ENCODE measurements at regions not wholly inside any gene's neighbourhood (a gene's known extent, or its start where the extent isn't known, plus 50 kb on each side); places are given as distances from the start of the nearest gene placed in this dataset.

DNA sequence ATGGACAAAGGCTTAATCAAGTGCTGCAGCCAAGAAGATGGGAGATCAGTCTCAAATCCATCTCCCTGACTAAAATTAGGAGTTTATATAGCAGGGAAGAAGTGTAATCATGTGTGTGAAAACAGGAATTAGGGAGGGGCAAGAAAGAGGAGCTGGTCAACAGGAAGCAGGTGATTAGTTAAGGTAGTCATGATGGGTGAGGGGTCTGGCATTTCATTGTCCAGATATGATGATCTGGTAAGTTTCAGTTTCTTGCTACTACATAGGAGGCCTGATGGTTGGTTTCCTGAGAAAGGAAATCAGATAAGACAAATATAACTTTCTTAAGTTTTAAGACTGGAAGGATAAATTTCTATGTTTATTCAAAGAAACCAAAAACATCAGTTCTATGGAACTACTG lies 455.6 kb upstream of the GRAMD2B start:
- Histone ChIP-seq H3K79me2 (ENCODE audit: control insufficient read depth, insufficient read depth, low read length) (no peaks in the 10 kb centered on the region), H4K20me1 (replicated peaks; ENCODE audit: control insufficient read depth, extremely low read depth, insufficient read depth, low read length) (no peaks in the 10 kb centered on the region), H3K4me1 (ENCODE audit: control insufficient read depth, extremely low read depth, insufficient read depth, low read length) (no peaks in the 10 kb centered on the region), H3K9me3 (replicated peaks; ENCODE audit: control insufficient read depth, insufficient read depth, low read length) (no peaks in the 10 kb centered on the region), H3K36me3 (ENCODE audit: control insufficient read depth in 2 of 2, extremely low read depth in 1 of 2, insufficient read depth in 2 of 2, low read length in 2 of 2) (no peaks in the 10 kb centered on the region), H3K9me1 (replicated peaks; ENCODE audit: control insufficient read depth, extremely low read depth, insufficient read depth, low read length) (no peaks in the 10 kb centered on the region), H3K27me3 (ENCODE audit: control insufficient read depth in 2 of 2, insufficient read depth in 2 of 2, low read length in 2 of 2) (no peaks in the 10 kb centered on the region), H3K4me3 (replicated peaks in 1 of 3; ENCODE audit: insufficient read depth in 1 of 3, low read depth in 1 of 3, low read length in 3 of 3) (no peak overlapping the region), H3K9ac (replicated peaks; ENCODE audit: extremely low read depth, insufficient read depth, low read length) (no peak overlapping the region), H3K27ac (ENCODE audit: insufficient read depth, low read depth, low read length) (no peak overlapping the region), H3K4me2 (ENCODE audit: insufficient read depth, low read length) (no peak overlapping the region), H2AFZ (ENCODE audit: low read depth, low read length) (no peak overlapping the region)
- dilution Hi-C loops (cut with MboI; ENCODE audit: extremely low pct_ligation_motif_present, low sequenced_read_pairs) = no loop called here
- ChIA-PET CTCF (no interaction called here), POLR2A (no interaction called here)
- intact Hi-C loops (cut with micrococcal nuclease) = no loop called here
- TF ChIP-seq POLR2AphosphoS5 (IDR thresholded peaks at IDR 0.05; ENCODE audit: insufficient read depth, low read depth, low read length) (no peak), GATA2 (IDR thresholded peaks at IDR 0.05; ENCODE audit: insufficient read depth, insufficient read length, low read depth, low read length) (no peak), JUN (IDR thresholded peaks at IDR 0.05; ENCODE audit: borderline replicate concordance, insufficient read depth, insufficient read length, low read depth) (no peak), MYC (IDR thresholded peaks at IDR 0.05; ENCODE audit: low read depth, low read length) (no peak)
- TF ChIP-seq, protein P1, sequence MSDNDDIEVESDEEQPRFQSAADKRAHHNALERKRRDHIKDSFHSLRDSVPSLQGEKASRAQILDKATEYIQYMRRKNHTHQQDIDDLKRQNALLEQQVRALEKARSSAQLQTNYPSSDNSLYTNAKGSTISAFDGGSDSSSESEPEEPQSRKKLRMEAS (IDR thresholded peaks at IDR 0.05; ENCODE audit: insufficient read depth, insufficient read length) = no peak
- FAIRE-seq (no peak), DNase-seq (ENCODE audit: low read depth, low spot score) (peak; percentile 4)
- no TSS peak for BruUV-seq (replicated peaks)

DNA sequence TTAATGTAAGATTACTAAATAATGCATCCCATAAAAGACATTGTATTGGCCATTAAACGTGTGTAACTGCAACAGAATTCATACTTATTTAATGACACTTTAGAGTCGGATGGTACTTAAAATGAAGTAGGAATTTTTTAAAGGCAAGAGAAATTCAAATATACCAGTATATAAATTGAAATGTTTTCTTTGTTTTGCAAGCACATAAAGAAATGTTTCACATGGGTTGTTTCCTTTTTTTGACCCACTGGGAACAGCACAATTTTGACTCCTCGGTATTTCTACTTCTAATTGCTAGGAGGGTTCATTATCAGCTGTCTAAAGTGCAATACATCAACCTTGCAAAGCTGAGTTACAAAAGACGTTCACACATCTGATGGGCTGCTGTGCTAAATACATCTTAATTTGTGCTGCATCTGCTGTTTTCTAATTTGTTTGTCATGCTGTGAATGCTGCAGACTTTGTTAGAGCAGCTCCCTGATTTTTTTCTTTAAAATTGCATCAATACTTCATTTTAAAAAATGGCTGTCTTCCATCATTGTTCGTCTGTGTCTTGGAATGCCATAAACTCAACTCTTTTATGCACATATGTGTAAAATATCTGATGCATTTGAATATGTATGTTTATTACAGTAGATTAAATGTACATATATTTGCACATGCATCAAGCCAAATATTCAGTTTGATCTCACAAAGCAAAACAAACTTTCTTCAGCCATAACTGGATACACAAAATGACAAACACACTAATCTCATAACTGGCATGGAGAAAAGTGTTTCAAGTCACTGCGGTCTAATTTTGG lies 454.0 kb upstream of the GRAMD2B start:
- DNase-seq (ENCODE audit: low read depth, low spot score) = no peak
- Histone ChIP-seq H3K27ac (ENCODE audit: insufficient read depth, low read depth, low read length) (no peak overlapping the region), H3K27me3 (ENCODE audit: control insufficient read depth in 2 of 2, insufficient read depth in 2 of 2, low read length in 2 of 2) (no peaks in the 10 kb centered on the region), H3K4me1 (ENCODE audit: control insufficient read depth, extremely low read depth, insufficient read depth, low read length) (no peaks in the 10 kb centered on the region), H3K9me3 (replicated peaks; ENCODE audit: control insufficient read depth, insufficient read depth, low read length) (no peaks in the 10 kb centered on the region), H3K4me3 (replicated peaks in 1 of 3; ENCODE audit: insufficient read depth in 1 of 3, low read depth in 1 of 3, low read length in 3 of 3) (no peak overlapping the region), H3K9ac (replicated peaks; ENCODE audit: extremely low read depth, insufficient read depth, low read length) (no peak overlapping the region), H3K9me1 (replicated peaks; ENCODE audit: control insufficient read depth, extremely low read depth, insufficient read depth, low read length) (no peaks in the 10 kb centered on the region), H4K20me1 (replicated peaks; ENCODE audit: control insufficient read depth, extremely low read depth, insufficient read depth, low read length) (no peaks in the 10 kb centered on the region), H2AFZ (ENCODE audit: low read depth, low read length) (no peak overlapping the region), H3K79me2 (ENCODE audit: control insufficient read depth, insufficient read depth, low read length) (no peaks in the 10 kb centered on the region), H3K36me3 (ENCODE audit: control insufficient read depth in 2 of 2, extremely low read depth in 1 of 2, insufficient read depth in 2 of 2, low read length in 2 of 2) (no peaks in the 10 kb centered on the region), H3K4me2 (ENCODE audit: insufficient read depth, low read length) (no peak overlapping the region)
- no TSS peak for BruUV-seq (replicated peaks)
- intact Hi-C loops (cut with micrococcal nuclease) = no loop called here
- POLR2A ChIA-PET = no interaction called here
- no peak for TF ChIP-seq FOS (IDR thresholded peaks at IDR 0.05; ENCODE audit: borderline replicate concordance, insufficient read depth, low read length)
- no peak for TF ChIP-seq POLR2A (IDR thresholded peaks at IDR 0.05; ENCODE audit: low read depth, low read length)
- TF ChIP-seq, protein P1 (IDR thresholded peaks at IDR 0.05; ENCODE audit: insufficient read depth, insufficient read length) = no peak
- TF ChIP-seq EZH2 (IDR thresholded peaks at IDR 0.05; ENCODE audit: borderline replicate concordance, low read depth, low read length, severe bottlenecking) = no peak
- TF ChIP-seq MYC (IDR thresholded peaks at IDR 0.05; ENCODE audit: low read depth, low read length) = no peak
- dilution Hi-C loops (cut with MboI; ENCODE audit: extremely low pct_ligation_motif_present, low sequenced_read_pairs) = no loop called here
- CTCF ChIA-PET = no interaction called here
- no peak for FAIRE-seq

Data from endothelial cell of umbilical vein (primary cell).